AG08395 (cell line): ENCODE measurements at regions not wholly inside any gene's neighbourhood (a gene's known extent, or its start where the extent isn't known, plus 50 kb on each side); places are given as distances from the start of the nearest gene placed in this dataset.
"Not testable (repeated sequence)": the region's sequence is repeated elsewhere in the genome, so short reads cannot be mapped to it uniquely, and the experiment has no call there.

Experiments
- DNase-seq: peaks from one replicate; pipeline ENCODE4 v3.0.0; 2012; ENCODE audit warnings: mixed read lengths, low spot score

DNA sequence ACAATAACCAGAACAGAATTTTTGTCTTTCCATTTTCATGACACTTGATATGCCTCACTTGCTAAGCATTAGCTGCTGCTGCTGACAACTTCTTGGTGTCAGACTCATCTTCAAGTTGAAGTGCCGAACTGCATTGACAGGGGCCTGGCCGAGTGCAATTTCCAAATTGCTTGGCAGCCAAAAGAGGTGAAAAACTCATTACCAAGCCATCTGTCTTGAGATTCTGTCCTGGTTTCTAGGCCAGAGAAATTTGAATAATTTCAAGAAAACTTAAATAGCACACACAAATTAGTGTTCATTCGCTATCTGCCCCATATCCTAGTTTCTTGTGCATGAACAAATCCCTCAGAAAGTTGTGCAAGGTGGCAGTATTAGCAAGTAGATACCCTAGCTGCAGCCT is 165.3 kb upstream of the RASSF8 start:
- no peak for DNase-seq

DNA sequence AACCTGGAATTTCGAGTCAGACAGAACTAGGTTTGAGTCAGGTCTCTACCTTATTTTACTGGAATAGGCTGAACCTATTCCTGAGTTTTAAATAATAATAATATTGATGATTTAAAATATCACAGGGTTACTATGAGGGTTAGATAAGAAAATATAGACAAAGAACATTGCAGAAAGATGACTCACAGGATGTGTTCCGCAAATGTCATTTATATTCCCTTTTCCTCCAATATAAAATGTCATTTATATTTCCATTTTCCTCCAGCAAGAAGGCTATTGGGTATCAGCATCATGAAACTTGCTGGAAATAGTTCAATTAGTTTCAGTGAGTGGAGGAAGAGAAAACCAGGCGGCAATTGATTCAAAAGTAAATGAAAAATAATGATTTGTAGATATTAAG is 163.9 kb upstream of the RASSF8 start:
- no peak for DNase-seq

GRCh38 chr12:25796523-25797000 is 161.9 kb upstream of the RASSF8 start:
- DNase-seq = no peak

GRCh38 chr12:25797386-25797785 is 161.1 kb upstream of the RASSF8 start:
- DNase-seq = no peak

DNA sequence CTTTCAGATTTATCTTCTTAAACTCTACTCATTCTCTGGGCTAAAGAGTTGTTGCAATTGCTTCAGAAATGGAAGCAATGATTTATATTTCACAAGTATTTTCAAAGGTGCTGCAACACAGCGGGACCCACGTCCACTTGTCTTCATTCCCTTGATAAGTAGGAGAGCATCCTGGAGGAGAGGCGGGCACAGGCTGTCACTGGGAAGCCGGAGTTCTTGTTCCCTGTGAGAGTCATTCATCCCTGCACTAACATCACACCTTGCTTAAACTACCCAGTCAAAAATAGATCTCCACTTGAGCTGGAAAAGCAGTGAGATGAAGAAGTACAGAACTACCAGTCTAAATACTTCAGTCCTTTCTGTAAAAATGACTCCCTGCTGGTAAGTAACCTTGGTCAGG is 160.5 kb upstream of the RASSF8 start:
- no peak for DNase-seq

DNA sequence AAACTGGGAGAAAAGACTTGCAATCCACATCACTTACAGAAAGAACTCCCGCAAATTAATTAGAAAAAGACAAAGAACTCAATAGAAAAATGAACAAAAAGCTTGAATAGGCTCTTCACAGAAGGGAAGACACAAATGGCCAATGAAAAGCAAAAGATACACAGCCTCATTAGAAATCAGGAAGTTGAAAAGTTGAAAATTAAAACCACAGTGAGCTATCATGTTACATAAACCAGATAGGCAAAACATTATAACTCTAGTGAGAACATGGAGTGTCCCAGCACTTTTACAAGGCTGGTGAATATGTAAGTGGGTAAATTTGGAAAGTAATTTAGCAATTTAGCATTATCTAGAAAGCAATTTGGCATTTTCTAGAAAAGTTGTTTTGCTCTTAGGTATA is 158.4 kb upstream of the RASSF8 start:
- no peak for DNase-seq

DNA sequence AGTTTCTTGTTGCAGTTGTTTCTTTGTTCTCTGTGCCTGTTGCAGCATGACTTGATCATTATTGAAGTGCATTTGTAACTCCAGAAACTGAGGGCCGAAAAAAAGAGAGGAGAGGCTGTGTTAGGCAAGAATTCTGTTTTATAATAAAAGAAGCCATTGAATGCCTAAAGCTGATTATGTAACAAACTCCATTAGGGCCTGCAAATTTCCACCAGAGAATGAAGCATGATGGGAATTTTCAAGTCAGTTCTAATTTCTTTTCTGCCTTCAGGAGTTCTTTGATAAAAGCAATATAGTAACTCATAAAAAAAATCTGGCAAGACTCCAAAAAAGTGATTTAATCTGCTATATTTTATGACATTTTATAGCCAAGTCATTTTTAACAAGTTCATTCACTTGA is 156.7 kb upstream of the RASSF8 start:
- DNase-seq = no peak

DNA sequence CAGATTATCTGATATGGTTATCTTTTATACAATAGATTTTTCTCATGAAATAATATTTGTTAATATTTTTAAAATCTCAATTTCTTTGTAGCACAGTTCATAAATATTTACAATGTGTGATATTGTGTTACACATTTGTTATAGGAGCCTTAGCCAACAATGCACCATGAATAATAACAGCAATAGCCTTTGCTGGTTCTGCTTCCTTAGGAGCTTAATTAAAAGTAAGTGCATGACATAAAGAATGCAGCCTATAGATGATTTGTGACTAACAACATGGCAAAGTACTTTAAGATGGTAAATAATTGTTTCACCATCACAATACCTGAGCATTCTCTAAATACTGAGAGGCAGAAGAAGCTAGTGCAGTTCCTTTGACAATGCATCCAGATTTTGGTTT is 156.3 kb upstream of the RASSF8 start:
- DNase-seq = no peak

GRCh38 chr12:25803029-25803664 is 155.3 kb upstream of the RASSF8 start:
- not testable (repeated sequence) for DNase-seq

DNA sequence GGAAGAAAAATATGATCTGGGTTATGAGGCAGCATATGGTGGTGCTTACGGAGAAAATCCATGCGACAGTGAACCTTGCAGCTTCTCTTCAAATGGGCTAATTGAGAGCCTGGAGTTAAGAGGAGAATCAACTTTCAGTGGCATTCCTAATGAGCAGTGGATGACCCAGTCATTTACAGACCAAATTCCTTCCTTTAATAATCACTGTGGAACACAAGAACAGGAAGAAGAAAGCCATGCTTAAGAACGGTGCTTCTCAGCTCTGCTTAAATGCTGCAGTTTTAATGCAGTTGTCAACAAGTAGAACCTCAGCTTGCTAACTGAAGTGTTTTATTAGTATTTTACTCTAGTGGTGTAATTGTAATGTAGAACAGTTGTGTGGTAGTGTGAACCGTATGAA is 154.2 kb upstream of the RASSF8 start:
- DNase-seq = not testable (repeated sequence)

DNA sequence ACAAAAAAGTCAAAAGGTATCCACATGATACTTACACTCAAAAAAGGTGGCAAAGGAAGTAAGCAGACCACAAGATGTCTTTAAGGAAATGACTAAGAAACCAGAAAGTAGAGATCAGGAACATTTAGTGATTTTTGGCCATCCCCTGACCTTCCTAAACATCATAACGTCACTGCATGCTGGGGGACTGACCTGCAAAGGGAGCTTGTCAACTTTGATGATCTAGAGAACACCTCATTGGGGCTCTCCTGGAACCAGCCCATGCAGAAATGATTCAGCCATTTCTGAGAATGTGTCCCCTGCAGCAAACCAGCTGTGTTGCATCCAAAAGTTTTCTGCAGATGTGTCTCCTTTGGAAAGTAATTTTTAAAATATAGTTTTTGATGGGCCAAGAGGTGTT is 152.2 kb upstream of the RASSF8 start:
- DNase-seq = no peak

- no peak for DNase-seq
Measured at GRCh38 chr12:25808604-25809003, 149.9 kb upstream of the RASSF8 start.

- DNase-seq = no peak
Measured at GRCh38 chr12:25810683-25811082, 147.8 kb upstream of the RASSF8 start.

DNA sequence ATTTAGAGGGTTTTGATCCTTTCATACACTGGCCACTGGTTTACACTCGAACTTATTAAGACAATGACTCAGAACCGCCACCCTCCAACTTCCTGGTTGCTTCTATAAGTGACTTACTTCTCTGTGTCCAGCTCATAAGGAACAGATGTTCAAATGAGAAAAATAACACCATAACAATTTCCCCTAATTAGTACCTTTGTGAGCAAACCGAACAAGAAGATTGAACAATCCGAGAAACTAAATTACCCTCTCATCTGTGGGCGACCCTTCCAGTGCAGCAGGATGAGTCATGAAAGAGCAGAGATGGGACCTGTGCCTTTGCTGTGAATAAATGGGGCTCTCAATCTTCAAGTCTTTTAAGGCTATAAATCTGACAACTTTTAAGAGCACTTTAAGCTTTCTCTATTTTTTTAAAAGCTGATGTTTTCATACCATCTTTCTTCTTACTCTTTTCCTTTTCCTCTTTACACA is 146.8 kb upstream of the RASSF8 start:
- no peak for DNase-seq

DNA sequence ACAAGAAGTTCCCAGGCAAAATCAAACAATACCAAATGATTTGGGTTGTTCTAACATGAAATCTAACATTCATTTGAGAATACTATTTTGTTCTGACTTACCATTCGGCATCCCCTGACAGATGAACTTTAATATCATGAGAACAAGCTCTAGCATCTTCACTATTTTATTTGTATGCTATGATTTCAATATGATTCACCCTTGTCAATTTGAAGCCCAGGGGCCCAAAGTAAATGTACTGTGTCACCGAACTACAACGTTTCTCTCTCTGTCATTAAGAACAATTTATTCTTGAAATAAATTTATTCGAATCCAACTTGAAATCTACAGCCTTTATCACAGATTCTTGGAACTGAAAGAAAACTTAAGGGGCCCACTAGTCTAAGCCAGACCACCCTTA is 146.2 kb upstream of the RASSF8 start:
- DNase-seq = no peak

DNA sequence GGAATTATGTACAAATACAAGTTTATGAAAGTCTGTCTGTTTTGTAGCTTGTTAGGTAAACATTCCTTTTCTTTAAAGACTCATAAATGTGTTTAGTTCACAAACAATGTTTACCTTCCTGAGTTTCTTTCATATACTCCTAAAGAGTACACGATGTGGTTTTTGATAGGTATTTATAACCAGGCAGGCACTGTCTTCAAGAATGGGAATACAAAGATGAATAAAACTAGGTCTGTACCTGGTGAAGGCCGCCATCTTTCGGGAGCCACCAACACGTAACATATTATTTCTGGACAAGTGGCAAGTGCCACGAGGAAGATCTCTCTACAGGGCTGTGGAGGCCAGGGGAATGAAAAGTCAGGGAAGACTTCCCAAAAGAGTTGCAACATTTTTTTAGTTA is 144.6 kb upstream of the RASSF8 start:
- no peak for DNase-seq

GRCh38 chr12:25816637-25817036 is 141.8 kb upstream of the RASSF8 start:
- no peak for DNase-seq

DNA sequence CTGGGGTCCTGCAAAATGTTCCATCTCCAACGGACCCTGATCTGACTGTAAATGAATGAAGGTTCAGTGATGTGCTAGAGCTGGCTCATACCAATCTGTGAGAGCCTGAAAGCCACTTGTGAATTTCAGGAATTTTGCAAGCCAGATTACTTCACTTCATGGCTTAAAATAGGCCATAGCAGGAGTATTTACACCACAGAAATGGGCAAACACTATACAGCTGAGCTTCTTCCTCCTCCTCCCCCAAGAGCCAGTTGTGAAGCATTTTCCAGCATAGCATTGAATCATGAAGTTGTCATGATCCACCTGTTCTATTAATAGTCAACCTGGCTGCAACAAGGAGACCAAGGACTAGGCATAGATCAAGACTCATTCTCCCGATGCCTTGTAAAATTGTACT is 141.3 kb upstream of the RASSF8 start:
- no peak for DNase-seq

- no peak for DNase-seq
Measured at GRCh38 chr12:25818596-25819390, 139.7 kb upstream of the RASSF8 start.

DNA sequence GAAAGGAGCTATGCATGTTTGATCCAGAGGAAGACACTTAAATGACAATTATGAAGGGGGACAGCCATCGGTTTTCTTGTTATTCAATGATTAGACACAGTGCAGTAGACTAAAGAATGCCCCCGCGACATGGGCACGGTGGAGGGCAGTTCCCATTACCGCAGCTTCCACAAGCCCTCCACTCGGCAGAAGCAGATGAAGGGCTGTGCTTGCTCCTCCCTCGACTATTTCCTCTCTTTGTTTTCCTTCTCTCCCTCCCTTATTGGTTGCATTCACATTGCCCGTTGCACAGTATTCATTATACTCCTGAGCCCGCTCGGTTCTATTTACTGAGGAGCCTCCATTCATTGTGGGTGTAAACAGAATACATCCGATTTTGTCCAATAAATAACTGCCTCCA is 138.8 kb upstream of the RASSF8 start:
- no peak for DNase-seq

- no peak for DNase-seq
Measured at GRCh38 chr12:25822281-25822680, 136.2 kb upstream of the RASSF8 start.

DNA sequence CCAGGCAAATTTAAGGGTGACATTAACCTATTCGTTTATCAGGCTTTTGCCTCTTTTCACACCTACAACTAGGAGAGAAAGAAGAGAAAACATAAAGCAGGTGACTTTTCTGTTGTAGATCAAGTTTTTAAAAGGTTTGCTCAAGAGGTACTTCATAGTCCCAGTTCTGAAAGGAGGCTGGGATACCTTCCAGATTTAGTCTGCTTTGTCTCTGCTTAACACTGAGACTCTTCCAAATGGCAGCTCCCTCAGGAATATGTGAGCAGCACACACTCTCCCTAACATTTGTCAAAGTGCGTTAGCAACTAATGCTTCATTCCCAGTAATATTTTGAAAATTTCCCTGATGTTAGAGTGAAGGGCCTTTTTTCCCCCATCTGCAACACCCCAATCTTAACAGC is 133.7 kb upstream of the RASSF8 start:
- no peak for DNase-seq

- no peak for DNase-seq
Measured at GRCh38 chr12:25825446-25825845, 133.0 kb upstream of the RASSF8 start.

- DNase-seq = no peak
Measured at GRCh38 chr12:25827141-25827540, 131.3 kb upstream of the RASSF8 start.
